IMR-90 (cell line): ENCODE measurements at regions not wholly inside any gene's neighbourhood (a gene's known extent, or its start where the extent isn't known, plus 50 kb on each side); places are given as distances from the start of the nearest gene placed in this dataset.

Experiments used
- ATAC-seq: fragments of 200-7000 bp; cut with Tn5 transposase; 2 replicates; pipeline ENCODE4 v1.9.1; 2020; ENCODE audit warnings: low read depth, mild to moderate bottlenecking, moderate library complexity
- BruUV-seq: library from RNA; stranded (reverse); fragments of 400-500 nt; replicated peaks from 2 replicates; lab custom pipeline; 2021; lab: Mats Ljungman, UMichigan
- CTCF ChIA-PET: fragments of 300-600 bp; formaldehyde crosslinking; extraction: SDS; loops from one replicate; lab custom pipeline; 2021; ENCODE audit warnings: antibody characterized with exemption; lab: Yijun Ruan, JAX
- POLR2A ChIA-PET: fragments of 300-600 bp; sonication (Branson Sonifier 250); formaldehyde crosslinking; loops from one replicate; lab custom pipeline; 2022; ENCODE audit warnings: antibody characterized with exemption; ENCODE audit not compliant: unreplicated experiment; lab: Charles Lee
- DNase-seq: peaks from one replicate; pipeline ENCODE4 v3.0.0; 2013
- H2AFZ ChIP-seq: replicated peaks from 2 replicates; pipeline ENCODE3; 2013; ENCODE audit warnings: low read length, mild to moderate bottlenecking; ENCODE audit not compliant: poor library complexity
- H2AK5ac ChIP-seq: 2 replicates; pipeline ENCODE4 v1.6.1; 2013; ENCODE audit warnings: low read depth, low read length, inconsistent platforms
- H2AK9ac ChIP-seq: replicated peaks from 2 replicates; pipeline ENCODE3; 2013; ENCODE audit warnings: mild to moderate bottlenecking, low read depth, low read length, moderate library complexity; ENCODE audit not compliant: poor library complexity
- H2BK120ac ChIP-seq: 2 replicates; pipeline ENCODE4 v1.6.1; 2013; ENCODE audit warnings: low read depth, low read length, inconsistent platforms
- H2BK15ac ChIP-seq: 3 replicates; pipeline ENCODE4 v1.6.1; 2013; ENCODE audit warnings: low read depth, low read length, inconsistent platforms
- H2BK20ac ChIP-seq: 2 replicates; pipeline ENCODE4 v1.6.1; 2013; ENCODE audit warnings: low read depth, mild to moderate bottlenecking, inconsistent platforms, low read length, moderate library complexity
- H2BK5ac ChIP-seq: 2 replicates; pipeline ENCODE4 v1.6.1; 2013; ENCODE audit warnings: mild to moderate bottlenecking, low read depth, low read length, inconsistent platforms; ENCODE audit not compliant: poor library complexity, severe bottlenecking
- H3K14ac ChIP-seq: replicated peaks from 2 replicates; pipeline ENCODE4 v1.6.1; 2013; ENCODE audit warnings: low read depth, low read length, inconsistent platforms
- H3K18ac ChIP-seq: 2 replicates; pipeline ENCODE4 v1.6.1; 2013; ENCODE audit warnings: low read depth, low read length, control low read depth
- H3K23ac ChIP-seq: 2 replicates; pipeline ENCODE4 v1.6.1; 2013; ENCODE audit warnings: low read depth, low read length, inconsistent platforms
- H3K27ac ChIP-seq: 2 replicates; pipeline ENCODE4 v1.5.1; 2013; ENCODE audit warnings: mild to moderate bottlenecking, control low read depth, low read length; ENCODE audit not compliant: insufficient read depth
- H3K27me3 ChIP-seq: 2 replicates; pipeline ENCODE4 v1.6.1; 2013; ENCODE audit warnings: low read length; ENCODE audit not compliant: control insufficient read depth, insufficient read depth
- H3K36me3 ChIP-seq: 2 replicates; pipeline ENCODE4 v1.6.1; 2013; ENCODE audit warnings: low read length, mixed read lengths; ENCODE audit not compliant: control insufficient read depth, insufficient read depth
- H3K4ac ChIP-seq: 2 replicates; pipeline ENCODE4 v1.6.1; 2013; ENCODE audit warnings: low read depth, low read length, inconsistent platforms
- H3K4me1 ChIP-seq: 2 replicates; pipeline ENCODE4 v1.6.1; 2013; ENCODE audit warnings: low read length, mixed read lengths; ENCODE audit not compliant: control insufficient read depth, insufficient read depth
- H3K4me2 ChIP-seq: 2 replicates; pipeline ENCODE4 v1.6.1; 2013; ENCODE audit warnings: low read depth, mild to moderate bottlenecking, control low read depth, low read length, moderate library complexity
- H3K4me3 ChIP-seq: 2 replicates; pipeline ENCODE4 v1.5.1; 2013; ENCODE audit warnings: low read depth, mild to moderate bottlenecking, control low read depth, low read length, moderate library complexity; ENCODE audit not compliant: insufficient read depth
- H3K56ac ChIP-seq: 2 replicates; pipeline ENCODE4 v1.6.1; 2013; ENCODE audit warnings: low read length, inconsistent platforms; ENCODE audit not compliant: insufficient read depth; ENCODE audit errors: extremely low read depth
- H3K79me1 ChIP-seq, 2 experiments: 2 replicates each; pipeline ENCODE4 v1.6.1; 2013; ENCODE audit warnings: low read length in 2 of 2, inconsistent platforms in 1 of 2, low read depth in 1 of 2
- H3K9ac ChIP-seq: 2 replicates; pipeline ENCODE4 v1.6.1; 2013; ENCODE audit warnings: low read depth, low read length, control low read depth
- H3K9me1 ChIP-seq: 2 replicates; pipeline ENCODE4 v1.6.1; 2013; ENCODE audit warnings: low read length, inconsistent platforms; ENCODE audit not compliant: insufficient read depth
- H3K9me3 ChIP-seq: 2 replicates; pipeline ENCODE4 v1.6.1; 2013; ENCODE audit warnings: low read length; ENCODE audit not compliant: control insufficient read depth, insufficient read depth
- H4K20me1 ChIP-seq: 2 replicates; pipeline ENCODE4 v1.6.1; 2013; ENCODE audit warnings: low read length, inconsistent platforms; ENCODE audit not compliant: insufficient read depth
- H4K5ac ChIP-seq: 2 replicates; pipeline ENCODE4 v1.6.1; 2013; ENCODE audit warnings: mild to moderate bottlenecking, low read depth, low read length, control low read depth
- H4K8ac ChIP-seq, 2 experiments: 2 replicates each; pipeline ENCODE4 v1.6.1; 2013; ENCODE audit warnings: low read depth in 2 of 2, low read length in 2 of 2, control low read depth in 1 of 2, inconsistent platforms in 1 of 2
- H4K91ac ChIP-seq: 2 replicates; pipeline ENCODE4 v1.6.1; 2013; ENCODE audit warnings: low read depth, low read length, inconsistent platforms; ENCODE audit not compliant: insufficient read depth
- BHLHE40 ChIP-seq: fragments of 150-350 bp; IDR thresholded peaks from 2 replicates; pipeline ENCODE4 v1.6.1; 2016; ENCODE audit warnings: mild to moderate bottlenecking, low read depth, low read length
- CEBPB ChIP-seq: IDR thresholded peaks from 2 replicates; pipeline ENCODE4 v1.6.1; 2012; ENCODE audit warnings: low read depth, low read length, improper control_type of control experiment
- CHD1 ChIP-seq: IDR thresholded peaks from 2 replicates; pipeline ENCODE4 v1.6.1; 2012; ENCODE audit warnings: low read depth, low read length, improper control_type of control experiment
- ELK1 ChIP-seq: fragments of 150-350 bp; IDR thresholded peaks from 2 replicates; pipeline ENCODE4 v1.6.1; 2016; ENCODE audit warnings: low read depth, mild to moderate bottlenecking, low read length, moderate library complexity, borderline replicate concordance
- MAFK ChIP-seq: IDR thresholded peaks from 2 replicates; pipeline ENCODE4 v1.6.1; 2012; ENCODE audit warnings: low read depth, low read length, improper control_type of control experiment
- MAZ ChIP-seq: IDR thresholded peaks from 2 replicates; pipeline ENCODE4 v1.6.1; 2012; ENCODE audit warnings: low read depth, mild to moderate bottlenecking, low read length, improper control_type of control experiment, moderate library complexity, borderline replicate concordance
- MXI1 ChIP-seq: IDR thresholded peaks from 2 replicates; pipeline ENCODE4 v1.6.1; 2012; ENCODE audit warnings: low read depth, mild to moderate bottlenecking, low read length, moderate library complexity, borderline replicate concordance
- NFE2L2 ChIP-seq: fragments of 150-350 bp; IDR thresholded peaks from 2 replicates; pipeline ENCODE4 v1.6.1; 2016; ENCODE audit warnings: low read depth, mild to moderate bottlenecking, low read length
- POLR2A ChIP-seq: IDR thresholded peaks from 2 replicates; pipeline ENCODE4 v1.6.1; 2012; ENCODE audit warnings: mild to moderate bottlenecking, low read depth, low read length
- RAD21 ChIP-seq: IDR thresholded peaks from 2 replicates; pipeline ENCODE4 v1.6.1; 2012; ENCODE audit warnings: low read length, improper control_type of control experiment
- RFX5 ChIP-seq: IDR thresholded peaks from 2 replicates; pipeline ENCODE4 v1.8.0; 2012; ENCODE audit warnings: low read depth, mild to moderate bottlenecking, low read length, moderate library complexity
- SMC3 ChIP-seq: fragments of 150-350 bp; IDR thresholded peaks from 2 replicates; pipeline ENCODE4 v1.6.1; 2016; ENCODE audit warnings: low read depth, mild to moderate bottlenecking, antibody characterized with exemption, low read length, moderate library complexity
- WGBS, 2 experiments: methylation state at CpG; one replicate each; pipeline versions ENCODE4 v1.1.5 to v1.1.7; 2013; ENCODE audit warnings: missing lambda C conversion rate in 2 of 2; ENCODE audit not compliant: insufficient read length in 1 of 2; ENCODE audit errors: extremely low coverage in 2 of 2; 5-methylcytosine and 5-hydroxymethylcytosine counted together
- dilution Hi-C: fragments of 300-500 bp; cut with HindIII; formaldehyde crosslinking; loops from one replicate; pipeline ENCODE4 v1.14.3; 2018; ENCODE audit warnings: low sequenced_read_pairs; ENCODE audit not compliant: unreplicated experiment
- in situ Hi-C: fragments of 300-500 bp; cut with MboI; formaldehyde crosslinking; loops from 3 replicates; pipeline ENCODE4 v1.14.3; 2019; ENCODE audit warnings: low sequenced_read_pairs, inconsistent platforms, mixed read lengths
- intact Hi-C: fragments of 100-400 bp; cut with micrococcal nuclease; formaldehyde crosslinking; loops from 2 replicates; pipeline ENCODE4 v1.10.0; 2022
- TF ChIP-seq, protein P1 (sequence below): fragments of 150-350 bp; IDR thresholded peaks from 2 replicates; pipeline ENCODE4 v1.6.1; 2017; ENCODE audit warnings: mild to moderate bottlenecking, antibody characterized with exemption, low read length, low read depth
- TF ChIP-seq, protein P2 (sequence below): conservative IDR thresholded peaks from 2 replicates; pipeline ENCODE4 v1.5.1; 2012; ENCODE audit warnings: mild to moderate bottlenecking, low read depth, low read length, improper control_type of control experiment

- TF ChIP-seq MAZ, result peak; percentile 62
Measured at GRCh38 chr2:195520671-195521155, 136.3 kb upstream of the SLC39A10 start (continued).

- H3K4ac ChIP-seq, result no peak overlapping the region
- ChIA-PET POLR2A (no interaction called here), CTCF (no interaction called here)
- no peaks in the 10 kb centered on the region for H3K4me1 ChIP-seq
- no TSS peak for BruUV-seq
- in situ Hi-C loops, result loop anchor here (25.0 kb wide), 1 partner anchor 547 kb away; the partner anchor contains the start of gene DNAH7
- no peak overlapping the region for H2BK5ac ChIP-seq
- no peak for ATAC-seq
- H2AK5ac ChIP-seq, result no peak overlapping the region
- dilution Hi-C loops, result no loop called here
- no peaks in the 10 kb centered on the region for H3K36me3 ChIP-seq
- no peak overlapping the region for H4K91ac ChIP-seq
- no peaks in the 10 kb centered on the region for H4K20me1 ChIP-seq
- H3K9ac ChIP-seq, result no peak overlapping the region
- 100% methylated on average over 2 of the region's 24 CpGs; no CpG with 5 or more reads in 1 of the 2 experiments for WGBS, 2 experiments
- H2BK120ac ChIP-seq, result no peak overlapping the region
- H3K9me3 ChIP-seq, result no peaks in the 10 kb centered on the region
- no peak overlapping the region for H4K5ac ChIP-seq
- no peak overlapping the region for H2AFZ ChIP-seq
- H2BK15ac ChIP-seq, result no peak overlapping the region
- H3K79me1 ChIP-seq, result peaks cover 0 to 4% of the 10 kb centered on the region in 2 experiments; a peak in 1 of 4 replicates
- H4K8ac ChIP-seq, result no peak overlapping the region
- H2BK20ac ChIP-seq, result no peak overlapping the region
- H3K14ac ChIP-seq, result no peak overlapping the region
- H3K18ac ChIP-seq, result no peak overlapping the region
- H3K4me2 ChIP-seq, result no peak overlapping the region
- no peak overlapping the region for H3K27ac ChIP-seq
- intact Hi-C loops, result no loop called here
- no peak overlapping the region for H2AK9ac ChIP-seq
- no peak for DNase-seq
- no peak overlapping the region for H3K23ac ChIP-seq
- no peak overlapping the region for H3K56ac ChIP-seq
- no peaks in the 10 kb centered on the region for H3K27me3 ChIP-seq
- no peak overlapping the region for H3K4me3 ChIP-seq
- H3K9me1 ChIP-seq, result no peaks in the 10 kb centered on the region
- TF ChIP-seq RAD21, result no peak
- TF ChIP-seq MAZ, result no peak
- TF ChIP-seq SMC3, result no peak
- TF ChIP-seq, protein P1, sequence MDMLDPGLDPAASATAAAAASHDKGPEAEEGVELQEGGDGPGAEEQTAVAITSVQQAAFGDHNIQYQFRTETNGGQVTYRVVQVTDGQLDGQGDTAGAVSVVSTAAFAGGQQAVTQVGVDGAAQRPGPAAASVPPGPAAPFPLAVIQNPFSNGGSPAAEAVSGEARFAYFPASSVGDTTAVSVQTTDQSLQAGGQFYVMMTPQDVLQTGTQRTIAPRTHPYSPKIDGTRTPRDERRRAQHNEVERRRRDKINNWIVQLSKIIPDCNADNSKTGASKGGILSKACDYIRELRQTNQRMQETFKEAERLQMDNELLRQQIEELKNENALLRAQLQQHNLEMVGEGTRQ, result no peak
- TF ChIP-seq, protein P2, sequence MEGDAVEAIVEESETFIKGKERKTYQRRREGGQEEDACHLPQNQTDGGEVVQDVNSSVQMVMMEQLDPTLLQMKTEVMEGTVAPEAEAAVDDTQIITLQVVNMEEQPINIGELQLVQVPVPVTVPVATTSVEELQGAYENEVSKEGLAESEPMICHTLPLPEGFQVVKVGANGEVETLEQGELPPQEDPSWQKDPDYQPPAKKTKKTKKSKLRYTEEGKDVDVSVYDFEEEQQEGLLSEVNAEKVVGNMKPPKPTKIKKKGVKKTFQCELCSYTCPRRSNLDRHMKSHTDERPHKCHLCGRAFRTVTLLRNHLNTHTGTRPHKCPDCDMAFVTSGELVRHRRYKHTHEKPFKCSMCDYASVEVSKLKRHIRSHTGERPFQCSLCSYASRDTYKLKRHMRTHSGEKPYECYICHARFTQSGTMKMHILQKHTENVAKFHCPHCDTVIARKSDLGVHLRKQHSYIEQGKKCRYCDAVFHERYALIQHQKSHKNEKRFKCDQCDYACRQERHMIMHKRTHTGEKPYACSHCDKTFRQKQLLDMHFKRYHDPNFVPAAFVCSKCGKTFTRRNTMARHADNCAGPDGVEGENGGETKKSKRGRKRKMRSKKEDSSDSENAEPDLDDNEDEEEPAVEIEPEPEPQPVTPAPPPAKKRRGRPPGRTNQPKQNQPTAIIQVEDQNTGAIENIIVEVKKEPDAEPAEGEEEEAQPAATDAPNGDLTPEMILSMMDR, result no peak
- TF ChIP-seq ELK1, result no peak
- TF ChIP-seq MXI1, result no peak
- TF ChIP-seq BHLHE40, result no peak
- no peak for TF ChIP-seq CHD1
- no peak for TF ChIP-seq NFE2L2
- no peak for TF ChIP-seq POLR2A
- TF ChIP-seq CEBPB, result no peak
- no peak for TF ChIP-seq MAFK
- TF ChIP-seq RFX5, result no peak
Measured at GRCh38 chr2:195515551-195515950, 141.5 kb upstream of the SLC39A10 start.
